Stimulated activated CD8-positive, alpha-beta memory T cell treated with anti-CD3 and anti-CD28 coated beads, Interleukin-4, amount 100 ng/mL, for 1 hour (primary cell): ENCODE measurements at regions not wholly inside any gene's neighbourhood (a gene's known extent, or its start where the extent isn't known, plus 50 kb on each side); places are given as distances from the start of the nearest gene placed in this dataset.
"Not testable (repeated sequence)": the region's sequence is repeated elsewhere in the genome, so short reads cannot be mapped to it uniquely, and the experiment has no call there.

Experiments used
- DNase-seq, 2 donors: peaks; one replicate each; pipeline ENCODE4 v3.0.0-alpha.2; 2020; ENCODE audit warnings: low read depth in 2 of 2, low spot score in 1 of 2

- DNase-seq = no peak
Measured at GRCh38 chr2:82055846-82056245, 1751.3 kb upstream of the LRRTM1 start.

GRCh38 chr2:82043867-82044266, 1739.3 kb upstream of the LRRTM1 start:
- DNase-seq = no peak

GRCh38 chr2:82027921-82028615, 1723.5 kb upstream of the LRRTM1 start:
- no peak for DNase-seq

- DNase-seq = no peak
Measured at GRCh38 chr2:82023710-82024109, 1719.2 kb upstream of the LRRTM1 start.

- DNase-seq = no peak
Measured at GRCh38 chr2:82013641-82014040, 1709.1 kb upstream of the LRRTM1 start.

- DNase-seq = no peak
Measured at GRCh38 chr2:82007071-82007664, 1702.6 kb upstream of the LRRTM1 start.

GRCh38 chr2:82005889-82006288, 1701.3 kb upstream of the LRRTM1 start:
- not testable (repeated sequence) for DNase-seq

GRCh38 chr2:82001614-82002013, 1697.1 kb upstream of the LRRTM1 start:
- no peak for DNase-seq

- no peak for DNase-seq
Measured at GRCh38 chr2:82000606-82001005, 1696.1 kb upstream of the LRRTM1 start.

GRCh38 chr2:81996332-81996731, 1691.8 kb upstream of the LRRTM1 start:
- no peak for DNase-seq

- DNase-seq = no peak
Measured at GRCh38 chr2:81991282-81991681, 1686.7 kb upstream of the LRRTM1 start.

GRCh38 chr2:81987370-81987769, 1682.8 kb upstream of the LRRTM1 start:
- no peak for DNase-seq

- DNase-seq = no peak
Measured at GRCh38 chr2:81984969-81985637, 1680.6 kb upstream of the LRRTM1 start.

- DNase-seq = no peak
Measured at GRCh38 chr2:81981585-81981984, 1677.0 kb upstream of the LRRTM1 start.

GRCh38 chr2:81979086-81979485, 1674.5 kb upstream of the LRRTM1 start:
- no peak for DNase-seq

GRCh38 chr2:81976998-81977397, 1672.4 kb upstream of the LRRTM1 start:
- DNase-seq = no peak

GRCh38 chr2:81974216-81974615, 1669.7 kb upstream of the LRRTM1 start:
- DNase-seq = no peak

- no peak for DNase-seq
Measured at GRCh38 chr2:81942876-81943275, 1638.3 kb upstream of the LRRTM1 start.

GRCh38 chr2:81942136-81942680, 1637.7 kb upstream of the LRRTM1 start:
- DNase-seq = no peak

- DNase-seq = no peak
Measured at GRCh38 chr2:81940266-81940955, 1635.9 kb upstream of the LRRTM1 start.

- DNase-seq = no peak
Measured at GRCh38 chr2:81937944-81938343, 1633.4 kb upstream of the LRRTM1 start.

GRCh38 chr2:81903534-81903933, 1599.0 kb upstream of the LRRTM1 start:
- DNase-seq = no peak
